HEK293T (cell line): ENCODE measurements at regions not wholly inside any gene's neighbourhood (a gene's known extent, or its start where the extent isn't known, plus 50 kb on each side); places are given as distances from the start of the nearest gene placed in this dataset.

Experiments used
- CTCF ChIA-PET: fragments of 350-600 bp; formaldehyde crosslinking; extraction: SDS; loops from one replicate; lab custom pipeline; 2021; ENCODE audit warnings: antibody characterized with exemption, inconsistent platforms; lab: Yijun Ruan, JAX
- POLR2A ChIA-PET: fragments of 350-600 bp; formaldehyde crosslinking; extraction: SDS; loops from one replicate; lab custom pipeline; 2020; ENCODE audit warnings: antibody characterized with exemption, inconsistent platforms; lab: Yijun Ruan, JAX
- DNase-seq: peaks from one replicate; pipeline ENCODE4 v3.0.0; 2012; ENCODE audit warnings: mixed read lengths; ENCODE audit errors: extremely low spot score
- ARNT ChIP-seq: fragments of 450-650 bp; IDR thresholded peaks from 2 replicates; pipeline ENCODE4 v1.6.1; 2017; ENCODE audit warnings: mild to moderate bottlenecking
- BHLHE40 ChIP-seq: fragments of 450-650 bp; IDR thresholded peaks from 2 replicates; pipeline ENCODE4 v1.6.1; 2016; ENCODE audit warnings: mild to moderate bottlenecking, moderate library complexity, borderline replicate concordance
- CTBP1 ChIP-seq: fragments of 450-650 bp; IDR thresholded peaks from 2 replicates; pipeline ENCODE4 v1.6.1; 2016; ENCODE audit warnings: borderline replicate concordance
- ELF4 ChIP-seq: fragments of 450-650 bp; IDR thresholded peaks from 2 replicates; pipeline ENCODE4 v1.6.1; 2017; ENCODE audit warnings: antibody characterized with exemption
- FOXA1 ChIP-seq: fragments of 450-650 bp; IDR thresholded peaks from 2 replicates; pipeline ENCODE4 v1.6.1; 2016; ENCODE audit warnings: mild to moderate bottlenecking
- FOXK2 ChIP-seq: fragments of 450-650 bp; IDR thresholded peaks from 2 replicates; pipeline ENCODE4 v1.6.1; 2016; ENCODE audit warnings: mild to moderate bottlenecking
- FOXM1 ChIP-seq: fragments of 450-650 bp; IDR thresholded peaks from 2 replicates; pipeline ENCODE4 v1.6.1; 2017; ENCODE audit warnings: mild to moderate bottlenecking, borderline replicate concordance
- HDGF ChIP-seq: fragments of 450-650 bp; IDR thresholded peaks from 2 replicates; pipeline ENCODE4 v1.6.1; 2017; ENCODE audit warnings: antibody characterized with exemption, borderline replicate concordance
- L3MBTL2 ChIP-seq: fragments of 450-650 bp; conservative IDR thresholded peaks from 2 replicates; pipeline ENCODE4 v1.6.1; 2016; ENCODE audit warnings: mild to moderate bottlenecking
- LEF1 ChIP-seq: fragments of 450-650 bp; IDR thresholded peaks from 2 replicates; pipeline ENCODE4 v1.6.1; 2017; ENCODE audit warnings: mild to moderate bottlenecking, borderline replicate concordance
- NFRKB ChIP-seq: fragments of 450-650 bp; IDR thresholded peaks from 2 replicates; pipeline ENCODE4 v1.6.1; 2016; ENCODE audit warnings: mild to moderate bottlenecking, moderate library complexity
- SP1 ChIP-seq: fragments of 450-650 bp; IDR thresholded peaks from 2 replicates; pipeline ENCODE4 v1.6.1; 2017
- SUZ12 ChIP-seq: fragments of 450-650 bp; IDR thresholded peaks from 2 replicates; pipeline ENCODE4 v1.6.1; 2016; ENCODE audit warnings: mild to moderate bottlenecking
- TARDBP ChIP-seq: fragments of 450-650 bp; IDR thresholded peaks from 2 replicates; pipeline ENCODE4 v1.6.1; 2016
- ZNF384 ChIP-seq: fragments of 450-650 bp; IDR thresholded peaks from 2 replicates; pipeline ENCODE4 v1.6.1; 2016
- TF ChIP-seq, protein P1 (sequence below): fragments of 450-650 bp; IDR thresholded peaks from 2 replicates; pipeline ENCODE4 v1.6.1; 2016

DNA sequence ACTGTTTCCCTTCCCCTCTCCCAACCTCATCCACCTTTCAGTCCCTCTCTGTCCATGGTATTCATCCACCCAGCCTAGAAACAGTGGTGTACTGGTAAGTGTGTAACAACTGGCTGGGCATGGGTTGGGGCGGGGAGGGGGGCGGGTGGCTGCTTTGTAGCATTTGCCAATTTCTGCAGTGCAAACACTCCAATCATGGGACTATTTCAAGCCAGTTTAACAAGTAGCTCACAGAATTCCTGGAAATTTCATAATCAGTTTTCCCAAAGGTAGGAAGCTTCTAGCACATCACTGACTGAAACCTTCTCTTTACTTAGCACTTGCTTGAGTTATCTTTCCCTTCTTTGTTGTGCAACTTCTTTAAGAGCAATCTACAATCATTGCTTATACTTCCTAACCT, 100.8 kb upstream of the WASF3 start:
- ChIA-PET POLR2A (no interaction called here), CTCF (no interaction called here)
- no peak for DNase-seq
- TF ChIP-seq TARDBP (no peak), ARNT (no peak), HDGF (no peak), NFRKB (no peak), CTBP1 (no peak), LEF1 (no peak), L3MBTL2 (no peak), FOXM1 (no peak), FOXA1 (no peak), SUZ12 (no peak), ELF4 (no peak), FOXK2 (no peak), BHLHE40 (no peak)

GRCh38 chr13:26457212-26457611, 100.3 kb upstream of the WASF3 start:
- no peak for DNase-seq
- ChIA-PET CTCF (no interaction called here), POLR2A (no interaction called here)
- TF ChIP-seq CTBP1 = no peak
- no peak for TF ChIP-seq FOXM1
- TF ChIP-seq, protein P1, sequence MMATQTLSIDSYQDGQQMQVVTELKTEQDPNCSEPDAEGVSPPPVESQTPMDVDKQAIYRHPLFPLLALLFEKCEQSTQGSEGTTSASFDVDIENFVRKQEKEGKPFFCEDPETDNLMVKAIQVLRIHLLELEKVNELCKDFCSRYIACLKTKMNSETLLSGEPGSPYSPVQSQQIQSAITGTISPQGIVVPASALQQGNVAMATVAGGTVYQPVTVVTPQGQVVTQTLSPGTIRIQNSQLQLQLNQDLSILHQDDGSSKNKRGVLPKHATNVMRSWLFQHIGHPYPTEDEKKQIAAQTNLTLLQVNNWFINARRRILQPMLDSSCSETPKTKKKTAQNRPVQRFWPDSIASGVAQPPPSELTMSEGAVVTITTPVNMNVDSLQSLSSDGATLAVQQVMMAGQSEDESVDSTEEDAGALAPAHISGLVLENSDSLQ = no peak
- no peak for TF ChIP-seq HDGF

DNA sequence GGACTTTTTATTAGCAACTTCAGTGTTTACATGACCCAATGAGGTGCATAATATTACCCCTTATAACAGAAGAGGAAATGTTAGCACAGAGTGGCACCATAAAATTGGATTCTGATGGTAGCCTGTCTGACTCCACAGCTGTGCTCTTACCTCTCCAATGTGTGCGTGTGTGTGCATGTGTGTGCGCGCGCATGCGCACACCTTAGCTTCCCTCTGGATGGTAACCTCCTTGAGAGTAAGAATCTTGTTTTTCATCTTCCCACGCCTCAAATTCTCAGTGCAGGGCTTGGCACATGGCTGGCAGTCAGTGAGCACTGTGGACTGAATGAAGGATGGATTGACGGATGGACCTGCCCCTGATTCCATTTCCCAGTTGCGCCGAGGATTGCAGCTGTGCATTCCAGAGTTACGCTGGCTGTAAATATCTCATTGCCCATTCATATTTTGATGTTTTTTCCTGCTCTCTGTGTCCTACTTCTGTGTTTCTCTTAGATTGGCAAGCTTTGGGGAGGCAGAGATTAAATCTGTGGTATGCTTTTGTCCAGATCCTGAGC, 99.2 kb upstream of the WASF3 start:
- TF ChIP-seq ZNF384 (no peak), ELF4 (no peak), FOXA1 (no peak), NFRKB (no peak), SP1 (no peak), FOXK2 (no peak), L3MBTL2 (no peak), ARNT (no peak), CTBP1 (no peak), FOXM1 (no peak), LEF1 (no peak), BHLHE40 (no peak), TARDBP (no peak), SUZ12 (no peak), HDGF (no peak)
- TF ChIP-seq, protein P1 = no peak
- ChIA-PET POLR2A (no interaction called here), CTCF (no interaction called here)
- DNase-seq = no peak

DNA sequence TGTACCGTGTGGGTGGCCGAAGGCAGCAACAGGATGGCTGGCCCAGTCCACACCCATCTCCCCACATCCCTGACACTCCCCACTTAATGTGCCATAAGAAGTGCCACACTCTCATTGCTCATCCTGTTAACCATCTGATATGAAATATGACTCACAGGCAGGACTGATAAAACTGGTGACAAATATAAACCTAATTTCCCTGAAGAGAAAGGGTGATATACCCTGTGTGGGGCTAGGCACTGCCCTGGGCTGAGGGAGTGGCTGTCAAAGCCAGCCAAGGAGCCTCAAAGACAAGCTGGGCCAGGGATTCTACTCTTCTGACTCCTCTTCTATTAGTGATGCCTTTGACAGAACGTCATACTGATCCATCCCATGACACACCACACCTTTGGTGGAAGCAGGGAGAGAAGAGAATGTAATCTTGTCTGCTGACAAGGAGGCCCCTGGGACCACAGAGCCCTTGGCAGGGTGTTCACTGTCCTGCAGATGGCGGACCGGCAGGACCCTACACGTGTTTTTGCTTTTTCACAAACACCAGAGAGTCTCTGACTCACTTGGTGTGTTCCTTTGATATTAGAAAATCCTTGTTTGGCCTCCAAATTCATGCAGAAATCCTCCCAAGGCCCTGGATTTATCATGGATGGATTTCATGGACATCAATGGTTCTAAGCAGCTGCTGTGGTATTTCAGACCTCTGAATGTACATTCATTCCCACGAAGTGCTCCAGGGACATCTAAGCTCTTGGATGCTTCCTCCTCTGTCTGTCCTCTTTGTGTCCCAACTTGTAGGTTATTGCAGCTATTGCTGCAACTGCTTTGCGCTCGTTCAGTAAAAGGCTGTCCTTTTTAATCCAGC, 98.0 kb upstream of the WASF3 start:
- POLR2A ChIA-PET = no interaction called here
- DNase-seq = no peak
- no peak for TF ChIP-seq LEF1
- TF ChIP-seq TARDBP = no peak
- no peak for TF ChIP-seq NFRKB
- TF ChIP-seq ZNF384 = no peak
- CTCF ChIA-PET = no interaction called here

DNA sequence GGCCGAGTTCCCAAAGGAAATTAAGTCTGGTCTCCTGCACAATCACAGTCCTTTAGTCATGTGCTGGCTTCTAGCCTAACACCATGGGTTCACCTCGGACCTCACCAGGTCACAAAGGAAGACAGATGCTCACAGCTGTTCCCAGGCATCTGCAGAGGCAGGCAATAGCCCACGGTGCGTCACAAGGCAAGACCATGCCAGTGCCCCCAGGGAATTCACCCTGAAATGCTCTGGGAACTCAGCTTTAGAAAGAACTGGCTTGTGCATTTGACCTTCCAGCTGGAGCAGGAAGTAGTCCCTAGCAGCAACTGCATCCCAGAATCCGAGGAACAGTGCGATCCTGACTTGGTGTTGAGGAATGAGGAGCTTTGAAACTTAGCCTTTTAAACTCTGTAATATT, 96.8 kb upstream of the WASF3 start:
- POLR2A ChIA-PET = no interaction called here
- TF ChIP-seq FOXK2 = no peak
- DNase-seq = no peak
- CTCF ChIA-PET = no interaction called here

- no peak for DNase-seq
- ChIA-PET CTCF (no interaction called here), POLR2A (no interaction called here)
- TF ChIP-seq NFRKB = no peak
- TF ChIP-seq ELF4 = no peak
Measured at GRCh38 chr13:26463296-26463695, 94.2 kb upstream of the WASF3 start.

GRCh38 chr13:26463848-26464247, 93.6 kb upstream of the WASF3 start:
- ChIA-PET CTCF (no interaction called here), POLR2A (no interaction called here)
- no peak for DNase-seq
- TF ChIP-seq FOXK2 (no peak), ELF4 (no peak), SUZ12 (no peak), NFRKB (no peak), SP1 (no peak), ZNF384 (no peak), FOXM1 (no peak), BHLHE40 (no peak), TARDBP (no peak), HDGF (no peak), ARNT (no peak), L3MBTL2 (no peak), LEF1 (no peak), CTBP1 (no peak), FOXA1 (no peak)
- TF ChIP-seq, protein P1 = no peak
